Amniotic epithelial cell (primary cell): ENCODE measurements at regions not wholly inside any gene's neighbourhood (a gene's known extent, or its start where the extent isn't known, plus 50 kb on each side); places are given as distances from the start of the nearest gene placed in this dataset.
"Not testable (repeated sequence)": the region's sequence is repeated elsewhere in the genome, so short reads cannot be mapped to it uniquely, and the experiment has no call there.

Source experiments
- DNase-seq: peaks from one replicate; pipeline ENCODE4 v3.0.0-alpha.2; 2010; ENCODE audit warnings: low read depth

DNA sequence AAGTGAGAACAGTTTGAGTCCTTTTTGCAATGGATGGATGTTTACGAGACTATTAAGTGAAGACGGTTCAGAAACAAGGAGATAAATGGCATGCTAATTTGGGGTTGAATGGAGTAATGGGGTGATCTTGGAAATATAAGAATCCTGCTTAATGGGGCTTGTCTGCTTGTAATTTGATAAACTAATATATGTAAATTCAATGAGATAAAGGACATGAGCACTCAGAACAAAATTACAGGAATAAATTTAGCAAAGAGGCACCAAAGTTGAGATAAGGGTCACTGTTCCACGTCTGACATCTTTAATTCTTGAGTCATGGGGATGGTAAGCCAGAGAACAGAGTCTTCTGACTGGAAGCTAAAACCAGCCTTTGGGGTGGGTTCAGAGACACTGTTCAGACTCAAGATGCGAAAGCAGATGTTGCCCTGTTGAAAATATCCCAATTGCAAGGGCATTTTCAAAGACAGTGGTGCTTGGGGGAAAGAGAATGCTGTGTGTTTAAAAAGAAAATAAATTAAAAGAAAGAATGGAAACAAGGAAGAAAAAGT is 67.8 kb upstream of the CHRNB4 start:
- no peak for DNase-seq

DNA sequence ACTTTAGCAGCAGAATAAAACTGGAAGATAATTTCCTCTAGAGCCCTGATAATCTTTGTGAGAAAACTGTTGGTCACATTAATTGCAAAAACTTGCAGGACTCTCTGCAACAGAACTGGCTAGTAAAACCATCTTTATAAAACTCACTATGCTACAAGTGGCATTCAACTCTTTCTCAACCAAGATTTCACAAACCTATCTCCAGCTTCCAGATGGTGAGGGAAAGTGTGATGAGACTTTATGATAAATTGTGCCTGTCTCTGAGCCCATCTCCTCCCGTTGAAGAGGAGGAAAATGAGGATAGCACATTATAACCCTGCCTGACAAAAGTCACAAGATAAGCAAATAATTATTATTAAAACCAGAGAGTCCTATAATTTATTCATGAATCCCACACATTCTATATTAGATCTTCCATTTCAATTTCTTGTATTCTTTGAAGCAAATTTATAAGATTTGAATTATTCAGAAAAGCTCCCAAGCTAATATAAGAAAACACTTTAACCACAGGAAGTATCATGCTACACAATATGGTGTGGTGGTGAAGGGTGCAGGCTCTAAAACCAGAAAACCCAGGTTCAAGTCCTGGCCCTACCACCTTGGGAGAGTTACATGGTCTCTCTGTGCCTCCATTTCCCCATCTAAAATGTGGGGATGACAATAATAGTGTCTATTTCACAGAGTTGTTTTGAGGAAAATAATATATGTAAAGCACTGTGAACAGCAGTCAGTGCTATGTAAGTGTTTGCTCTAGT is 65.6 kb upstream of the CHRNB4 start:
- peak; percentile 23 for DNase-seq

DNA sequence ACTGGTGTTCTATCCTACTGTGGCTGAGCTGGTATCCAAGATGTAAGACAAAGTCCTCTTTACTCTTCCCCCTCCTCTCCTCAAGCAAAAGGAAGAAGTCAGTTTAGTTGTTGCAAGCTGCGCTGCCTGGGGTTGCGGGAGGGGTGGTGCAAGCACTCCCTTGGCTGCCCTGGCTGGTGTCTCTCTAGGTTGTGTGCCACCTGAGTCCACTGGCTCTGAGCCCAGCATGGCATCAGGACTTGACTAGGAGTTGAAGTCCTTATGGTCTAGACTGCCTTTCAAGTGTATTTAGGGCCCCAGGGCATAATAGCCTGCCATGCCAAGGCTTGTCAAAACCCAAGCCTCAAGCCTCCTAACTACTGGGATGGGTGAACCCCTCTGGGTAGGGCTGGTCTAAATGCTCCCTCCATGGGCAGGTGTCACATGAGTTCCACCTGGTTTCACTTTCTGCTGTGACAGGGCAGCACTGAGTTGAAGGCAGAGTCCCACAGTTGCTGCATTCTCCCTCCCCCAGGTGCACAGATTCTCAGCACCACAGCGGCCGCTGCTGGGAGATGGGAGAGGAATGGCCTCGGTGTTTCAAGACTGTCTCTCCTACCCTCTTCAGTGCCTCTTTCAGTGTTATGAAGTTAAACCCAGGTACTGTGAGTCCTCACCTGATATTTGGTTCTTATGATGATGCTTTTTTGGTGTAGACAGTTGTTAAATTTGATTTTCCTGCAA is 62.5 kb upstream of the CHRNB4 start:
- DNase-seq: not testable (repeated sequence)

DNA sequence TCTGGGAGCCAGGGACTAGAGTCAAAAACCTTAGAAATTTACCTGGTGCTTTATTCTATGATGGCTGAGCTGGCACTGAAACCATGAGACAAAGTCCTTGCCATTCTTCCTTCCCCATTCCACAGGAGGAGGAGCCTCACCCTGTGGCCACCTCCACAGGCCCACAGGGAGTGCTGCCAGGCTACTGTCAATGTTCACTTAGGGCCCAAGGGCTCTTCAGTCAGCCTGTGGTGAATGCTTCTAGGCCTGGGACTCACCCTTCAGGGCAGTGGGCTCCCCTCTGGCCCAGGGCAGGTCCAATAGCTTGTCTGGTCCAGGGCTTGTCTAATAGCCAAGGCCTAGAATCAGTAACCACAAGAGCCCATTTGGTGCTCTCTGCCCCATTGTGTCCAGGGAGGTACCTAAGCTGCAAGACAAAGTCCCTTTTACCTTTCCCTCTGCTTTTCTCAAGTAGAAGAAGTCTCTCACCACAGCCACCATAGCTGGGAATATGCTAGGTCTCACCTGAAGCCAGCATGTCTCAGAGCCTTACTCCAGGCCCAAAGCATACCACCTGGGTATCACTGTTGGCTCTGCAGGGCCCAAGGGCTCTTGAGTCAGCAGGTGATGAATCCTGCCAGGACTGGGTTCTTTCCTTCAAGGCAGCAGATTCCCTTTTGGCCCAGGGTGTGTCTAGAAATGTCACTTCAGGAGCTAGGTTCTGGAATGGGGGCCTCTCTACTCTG is 61.8 kb upstream of the CHRNB4 start:
- DNase-seq: no peak

DNA sequence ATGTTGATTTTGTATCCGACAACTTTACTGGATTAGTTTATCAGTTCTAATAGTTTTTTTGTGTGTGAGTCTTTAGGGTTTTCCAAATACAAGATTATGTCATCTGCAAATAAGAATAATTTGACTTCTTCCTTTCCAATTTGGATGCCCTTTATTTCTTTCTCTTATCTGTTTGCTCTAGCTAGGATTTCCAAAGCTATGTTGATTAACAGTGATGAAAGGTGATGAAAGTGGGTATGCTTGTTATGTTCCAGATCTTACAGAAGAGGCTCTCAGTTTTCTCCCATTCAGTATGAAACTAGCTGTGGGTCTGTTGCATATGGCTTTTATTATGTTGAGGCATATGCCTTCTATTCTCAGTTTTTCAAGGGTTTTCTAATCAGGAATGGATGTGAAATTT is 56.4 kb upstream of the CHRNB4 start:
- DNase-seq: no peak

DNA sequence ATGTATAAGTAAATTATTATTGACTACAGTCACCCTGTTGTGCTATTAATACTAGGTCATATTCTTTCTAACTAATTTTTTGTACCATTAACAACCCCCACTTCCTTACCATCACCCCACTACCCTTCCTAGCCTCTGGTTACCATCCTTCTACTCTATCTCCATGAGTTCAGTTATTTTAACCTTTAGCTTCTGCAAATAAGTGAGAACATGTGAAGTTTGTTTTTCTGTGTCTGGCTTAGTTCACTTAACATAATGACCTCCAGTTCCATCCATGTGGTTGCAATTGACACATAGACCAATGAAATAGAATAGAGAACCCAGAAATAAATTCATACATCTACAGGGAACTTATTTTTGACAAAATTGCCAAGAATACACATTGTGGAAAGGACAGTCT is 55.4 kb upstream of the CHRNB4 start:
- no peak for DNase-seq

DNA sequence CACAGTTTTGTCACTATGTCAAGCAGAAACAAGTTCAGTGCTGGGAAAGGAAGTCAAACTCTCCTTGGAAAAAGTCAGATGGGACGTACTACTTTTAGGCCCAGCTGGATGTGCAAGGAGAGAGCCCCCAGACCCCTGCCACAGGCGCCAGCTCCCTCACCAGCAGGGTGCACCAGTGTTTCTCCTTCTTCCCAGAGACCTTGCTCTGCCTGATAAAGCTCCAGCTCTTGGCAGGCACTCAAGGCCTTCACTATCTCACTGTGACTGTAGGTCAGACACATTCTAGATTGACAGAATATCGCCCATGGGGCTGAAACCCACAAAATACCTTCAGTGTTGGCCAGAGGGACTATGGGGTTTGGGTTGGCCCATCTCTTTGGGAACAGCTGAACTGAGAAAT is 54.8 kb upstream of the CHRNB4 start:
- peak; percentile 15 for DNase-seq

DNA sequence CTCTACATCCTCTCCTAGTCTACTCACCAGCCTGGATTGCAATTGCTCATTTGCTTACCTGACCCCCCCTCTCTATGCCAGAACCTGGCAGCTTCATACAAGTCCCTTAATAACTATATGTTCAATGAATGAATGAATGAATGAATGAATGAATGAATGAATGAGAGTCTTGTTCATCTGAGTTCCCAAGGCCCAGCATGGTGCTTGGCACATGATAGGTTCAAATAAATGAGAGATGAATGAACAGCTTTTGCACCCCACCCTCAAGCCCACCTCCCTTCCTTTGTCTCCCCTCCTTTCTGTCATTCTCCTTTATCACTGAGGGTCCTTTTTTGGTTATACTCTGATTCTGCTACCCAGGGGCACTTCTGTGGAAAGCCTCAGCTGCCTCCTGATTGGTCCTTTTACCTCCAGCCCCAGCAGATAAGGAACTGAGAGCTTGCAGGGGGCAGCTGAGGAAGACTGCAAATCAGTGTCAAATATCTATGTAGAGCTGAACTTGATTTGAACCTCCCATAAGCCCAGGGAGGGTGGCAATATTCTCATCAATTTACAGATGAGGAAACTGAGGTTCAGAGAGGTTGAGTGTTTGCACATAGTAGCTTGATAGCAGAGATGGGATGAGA is 54.1 kb upstream of the CHRNB4 start:
- no peak for DNase-seq

DNA sequence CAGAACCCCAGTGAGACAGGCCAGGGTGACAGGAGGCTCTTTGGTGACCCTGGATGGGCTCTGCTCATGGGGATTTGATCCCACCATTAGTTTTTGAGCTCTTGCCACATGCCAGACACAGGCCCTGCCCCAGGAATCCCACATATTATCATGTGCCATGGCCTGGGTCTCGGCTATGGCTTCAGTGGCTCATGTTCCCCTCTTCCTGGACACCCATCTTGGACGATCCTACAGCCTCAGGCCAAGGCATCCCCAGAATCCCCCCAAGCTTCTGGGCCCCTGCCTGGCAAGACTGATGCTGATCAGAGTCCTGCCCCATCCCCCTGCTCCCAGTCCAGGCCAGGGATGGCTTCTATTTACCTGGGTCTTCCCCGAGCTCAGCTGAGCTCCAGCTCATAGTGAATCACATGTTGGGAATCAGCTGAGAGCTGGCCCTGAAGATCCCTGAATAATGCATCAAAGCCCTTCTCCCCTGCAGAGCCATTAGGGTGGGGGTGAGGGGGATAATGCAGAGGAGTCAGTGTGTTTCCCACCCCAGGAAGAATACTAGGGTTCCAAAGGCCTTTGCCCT is 50.9 kb upstream of the CHRNB4 start:
- no peak for DNase-seq

DNA sequence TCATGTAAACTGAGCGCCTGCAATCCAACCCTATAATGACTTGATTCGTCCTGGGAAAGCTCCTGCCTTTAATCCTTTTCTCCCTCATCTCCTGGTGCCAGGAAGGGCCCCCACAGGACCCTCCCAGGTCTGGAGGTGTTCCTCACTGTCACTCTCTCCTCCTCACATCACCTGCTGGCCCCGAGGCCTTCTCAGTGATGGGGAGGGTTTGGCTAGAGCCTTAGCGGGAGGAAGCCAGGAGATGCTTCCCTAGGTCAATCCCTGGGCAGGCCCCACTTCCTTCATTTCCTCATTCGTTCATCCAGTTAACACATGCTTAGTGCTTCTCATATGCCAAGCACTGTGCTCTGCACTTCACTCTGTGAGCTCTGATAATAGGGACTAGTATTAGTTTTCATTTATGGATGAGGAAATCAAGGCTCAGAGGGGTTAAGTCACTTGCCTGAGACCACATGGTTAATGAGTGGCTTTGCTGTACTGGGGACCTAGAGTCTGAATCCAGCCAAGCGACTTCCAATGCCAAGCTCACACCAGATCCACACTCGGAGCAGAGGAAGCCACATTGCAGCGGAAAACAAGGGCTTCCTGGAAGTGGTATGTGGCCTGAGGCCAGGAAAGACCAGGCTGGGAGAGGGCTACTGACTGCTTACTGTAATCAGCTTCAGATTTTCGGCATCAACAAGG is 50.3 kb upstream of the CHRNB4 start:
- no peak for DNase-seq
